KOPT-K1 (cell line): ENCODE measurements at regions not wholly inside any gene's neighbourhood (a gene's known extent, or its start where the extent isn't known, plus 50 kb on each side); places are given as distances from the start of the nearest gene placed in this dataset.

ENCODE experiments used
- H3K27ac ChIP-seq: fragments of 200-600 bp; sonication (generic); 2 replicates; pipeline ENCODE4 v1.5.1; 2016; ENCODE audit warnings: antibody characterized with exemption, mild to moderate bottlenecking, low read depth, low read length; ENCODE audit not compliant: poor library complexity, severe bottlenecking
- H3K36me3 ChIP-seq: fragments of 200-600 bp; sonication (generic); 2 replicates; pipeline ENCODE4 v1.5.1; 2017; ENCODE audit warnings: antibody characterized with exemption, mild to moderate bottlenecking, low read length, moderate library complexity; ENCODE audit not compliant: insufficient read depth
- H3K9me3 ChIP-seq: fragments of 200-600 bp; sonication (generic); 2 replicates; pipeline ENCODE4 v1.5.1; 2017; ENCODE audit warnings: antibody characterized with exemption, low read length, mild to moderate bottlenecking; ENCODE audit not compliant: insufficient read depth, poor library complexity, severe bottlenecking

DNA sequence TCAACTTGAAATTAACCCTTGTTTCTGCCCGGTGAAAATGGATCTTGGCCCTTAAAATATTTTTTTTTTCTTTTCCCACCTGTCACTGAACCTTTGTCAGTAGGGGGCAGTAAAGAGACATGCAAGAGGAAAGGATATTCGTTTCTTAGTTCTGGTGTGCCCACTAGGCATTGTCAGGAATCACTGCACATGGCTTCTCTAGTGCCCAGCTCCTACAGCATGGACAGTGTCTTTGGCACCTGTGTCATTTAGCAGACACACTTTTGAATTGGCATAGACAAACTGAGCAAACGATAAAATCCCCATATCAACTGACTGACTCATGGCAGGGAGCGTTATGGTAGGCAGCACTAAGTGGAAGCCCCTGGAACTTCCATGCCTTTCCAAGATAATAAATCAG lies 1048.1 kb downstream of the BRINP3 start:
- Histone ChIP-seq H3K27ac (no peak overlapping the region), H3K36me3 (no peaks in the 10 kb centered on the region), H3K9me3 (no peaks in the 10 kb centered on the region)

DNA sequence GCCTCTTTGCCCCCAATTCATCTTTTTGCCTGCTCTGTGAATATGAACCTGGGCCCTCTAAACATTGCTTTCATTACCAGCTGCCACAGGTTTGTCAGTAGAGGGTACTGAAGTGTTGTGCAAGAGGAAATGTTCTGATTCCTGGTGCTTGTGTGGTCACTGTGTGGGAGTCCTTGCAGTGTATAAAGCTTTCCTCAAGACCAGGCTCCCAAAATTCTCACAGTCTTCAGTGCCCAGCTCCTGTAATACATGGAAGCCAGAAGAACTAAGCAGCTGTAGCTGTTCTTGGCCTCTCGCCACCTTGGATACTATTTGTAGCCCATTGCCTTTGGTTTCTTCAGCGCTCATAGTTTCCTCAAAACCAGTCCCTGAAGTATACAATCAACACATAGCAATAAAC lies 1046.2 kb downstream of the BRINP3 start:
- H3K9me3 ChIP-seq: no peaks in the 10 kb centered on the region
- no peaks in the 10 kb centered on the region for H3K36me3 ChIP-seq
- H3K27ac ChIP-seq: no peak overlapping the region

DNA sequence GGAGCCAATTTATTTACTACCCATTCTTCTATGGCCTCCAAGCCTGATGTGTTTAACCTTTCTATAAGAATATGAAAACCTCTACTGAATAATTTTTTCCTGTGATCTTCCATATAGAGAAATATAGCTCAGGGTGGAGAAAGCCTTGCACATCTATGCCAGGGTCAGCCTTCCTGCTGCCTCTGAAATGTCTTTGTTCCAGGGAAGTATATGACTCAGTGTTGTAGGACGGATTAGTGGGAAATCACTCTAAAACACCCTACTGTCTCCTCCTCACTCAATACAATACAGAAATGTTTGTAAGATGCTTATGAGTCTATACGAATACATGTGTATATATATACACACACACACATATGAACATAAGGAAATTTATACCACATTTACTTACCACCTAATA lies 1044.9 kb downstream of the BRINP3 start:
- Histone ChIP-seq H3K27ac (no peak overlapping the region), H3K36me3 (no peaks in the 10 kb centered on the region), H3K9me3 (no peaks in the 10 kb centered on the region)

- Histone ChIP-seq H3K9me3 (no peaks in the 10 kb centered on the region), H3K36me3 (no peaks in the 10 kb centered on the region), H3K27ac (no peak overlapping the region)
Observed at GRCh38 chr1:189434461-189434860, 1043.2 kb downstream of the BRINP3 start.

DNA sequence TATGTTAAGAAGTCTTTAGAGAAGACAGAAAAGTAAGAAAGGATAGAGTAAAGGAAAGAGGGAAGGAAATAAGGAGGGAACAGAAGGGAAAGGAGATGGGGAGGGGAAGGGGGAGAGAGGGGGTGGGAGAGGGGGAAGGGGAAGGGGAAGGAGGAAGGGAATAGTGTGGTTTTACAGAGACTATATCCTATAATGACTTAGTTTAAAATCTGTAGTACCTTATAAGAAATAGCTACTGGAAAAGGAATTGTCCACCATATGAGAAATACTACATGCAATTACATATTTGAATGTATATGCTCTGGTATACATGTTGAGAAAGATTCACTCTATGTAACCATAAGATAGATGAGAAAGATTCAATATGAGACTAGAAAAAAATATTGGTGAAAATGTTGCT lies 1042.3 kb downstream of the BRINP3 start:
- Histone ChIP-seq H3K36me3 (no peaks in the 10 kb centered on the region), H3K9me3 (no peaks in the 10 kb centered on the region), H3K27ac (no peak overlapping the region)

GRCh38 chr1:189438808-189439207 lies 1038.9 kb downstream of the BRINP3 start:
- H3K27ac ChIP-seq: no peak overlapping the region
- H3K36me3 ChIP-seq: no peaks in the 10 kb centered on the region
- no peaks in the 10 kb centered on the region for H3K9me3 ChIP-seq

GRCh38 chr1:189463166-189463565 lies 1014.5 kb downstream of the BRINP3 start:
- H3K36me3 ChIP-seq: no peaks in the 10 kb centered on the region
- H3K9me3 ChIP-seq: no peaks in the 10 kb centered on the region
- H3K27ac ChIP-seq: no peak overlapping the region

- Histone ChIP-seq H3K27ac (no peak overlapping the region), H3K36me3 (no peaks in the 10 kb centered on the region), H3K9me3 (no peaks in the 10 kb centered on the region)
Observed at GRCh38 chr1:189496768-189497167, 980.9 kb downstream of the BRINP3 start.

- Histone ChIP-seq H3K27ac (no peak overlapping the region), H3K36me3 (no peaks in the 10 kb centered on the region), H3K9me3 (no peaks in the 10 kb centered on the region)
Observed at GRCh38 chr1:189499736-189500135, 977.9 kb downstream of the BRINP3 start.

DNA sequence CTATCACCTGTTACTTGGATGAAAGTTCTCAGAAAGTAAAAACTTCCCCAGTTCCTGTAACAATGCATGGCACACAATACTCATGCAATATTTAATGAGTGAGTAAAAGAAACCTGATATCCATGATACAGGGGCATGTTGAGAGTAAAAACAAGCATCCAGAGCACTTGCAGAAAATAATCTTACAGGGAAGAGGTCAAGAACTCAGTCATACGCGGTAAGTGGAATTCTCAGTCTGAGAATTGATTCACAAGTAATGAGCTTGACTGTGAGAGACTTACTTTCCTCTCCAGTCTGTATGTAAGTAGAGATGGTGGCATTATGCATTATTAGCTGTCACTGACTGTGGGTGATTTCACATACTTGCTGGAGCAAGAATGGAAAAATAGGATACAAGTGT lies 976.9 kb downstream of the BRINP3 start:
- H3K9me3 ChIP-seq: no peaks in the 10 kb centered on the region
- no peaks in the 10 kb centered on the region for H3K36me3 ChIP-seq
- no peak overlapping the region for H3K27ac ChIP-seq

GRCh38 chr1:189510827-189511226 lies 966.8 kb downstream of the BRINP3 start:
- H3K9me3 ChIP-seq: no peaks in the 10 kb centered on the region
- H3K27ac ChIP-seq: no peak overlapping the region
- no peaks in the 10 kb centered on the region for H3K36me3 ChIP-seq

GRCh38 chr1:189513091-189513490 lies 964.6 kb downstream of the BRINP3 start:
- H3K27ac ChIP-seq: no peak overlapping the region
- H3K9me3 ChIP-seq: no peaks in the 10 kb centered on the region
- H3K36me3 ChIP-seq: no peaks in the 10 kb centered on the region

DNA sequence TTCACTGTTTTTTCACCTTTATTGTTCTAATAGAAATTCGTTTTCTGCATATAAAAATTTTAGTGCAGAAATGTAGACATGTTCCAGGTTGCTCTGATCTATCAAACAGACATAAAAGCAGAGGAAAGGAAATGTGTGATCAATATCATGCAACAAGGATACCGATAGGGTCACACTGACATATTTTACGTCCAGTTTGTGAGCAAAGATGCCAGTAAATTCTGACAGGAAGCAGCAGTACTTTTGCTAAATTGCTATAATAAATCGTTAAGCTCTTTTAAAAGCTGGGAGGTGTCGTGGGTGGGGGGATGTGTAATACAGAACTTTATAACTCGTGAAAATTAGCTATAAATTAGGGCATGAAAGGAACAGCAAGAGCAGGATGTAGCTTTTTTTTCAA lies 955.2 kb downstream of the BRINP3 start:
- H3K36me3 ChIP-seq: no peaks in the 10 kb centered on the region
- no peak overlapping the region for H3K27ac ChIP-seq
- H3K9me3 ChIP-seq: no peaks in the 10 kb centered on the region

- Histone ChIP-seq H3K27ac (no peak overlapping the region), H3K36me3 (no peaks in the 10 kb centered on the region), H3K9me3 (no peaks in the 10 kb centered on the region)
Observed at GRCh38 chr1:189524501-189524900, 953.2 kb downstream of the BRINP3 start.

DNA sequence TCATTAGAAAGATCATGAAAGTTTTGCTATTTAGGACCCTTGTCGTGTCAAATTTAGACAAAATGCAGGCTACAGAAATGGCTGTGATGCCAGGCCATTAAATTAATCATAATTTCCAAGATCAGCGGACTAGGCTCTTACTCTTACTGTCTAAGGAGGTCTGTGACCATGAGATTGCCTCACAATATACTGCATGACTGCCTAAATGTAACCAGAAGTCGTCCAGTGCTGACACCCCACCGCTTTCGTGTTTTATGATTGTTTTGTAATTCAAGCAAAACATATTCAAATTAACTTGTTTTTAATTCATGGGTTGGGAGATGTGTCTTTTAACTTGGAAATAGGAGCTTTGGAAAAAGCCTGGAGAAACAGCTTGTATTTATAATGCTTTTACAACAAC lies 947.5 kb downstream of the BRINP3 start:
- H3K9me3 ChIP-seq: no peaks in the 10 kb centered on the region
- H3K36me3 ChIP-seq: no peaks in the 10 kb centered on the region
- H3K27ac ChIP-seq: no peak overlapping the region

- Histone ChIP-seq H3K9me3 (no peaks in the 10 kb centered on the region), H3K27ac (no peak overlapping the region), H3K36me3 (no peaks in the 10 kb centered on the region)
Observed at GRCh38 chr1:189538271-189538670, 939.4 kb downstream of the BRINP3 start.

DNA sequence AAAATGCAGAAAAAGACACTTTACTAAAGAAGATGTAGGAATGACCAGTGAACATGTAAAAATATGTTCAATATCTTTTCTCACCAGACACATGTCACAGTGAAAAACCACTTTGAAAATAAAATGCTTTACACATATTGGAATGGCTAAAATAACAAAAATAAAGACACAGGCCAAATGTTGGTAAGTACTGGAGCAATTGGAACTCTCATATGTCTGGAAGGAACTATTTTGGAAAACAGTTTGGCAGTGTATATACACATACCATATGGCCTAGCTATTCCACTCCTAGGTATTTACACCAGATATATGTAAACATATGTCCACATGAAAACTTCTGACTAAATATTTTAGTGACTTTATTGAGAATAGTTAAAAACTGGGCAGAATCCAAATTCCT lies 927.2 kb downstream of the BRINP3 start:
- Histone ChIP-seq H3K36me3 (no peaks in the 10 kb centered on the region), H3K27ac (no peak overlapping the region), H3K9me3 (no peaks in the 10 kb centered on the region)
